Body of pancreas (tissue), 4 donors: ENCODE measurements at regions not wholly inside any gene's neighbourhood (a gene's known extent, or its start where the extent isn't known, plus 50 kb on each side); places are given as distances from the start of the nearest gene placed in this dataset.

Source experiments
- ATAC-seq: fragments of 150-250 bp; one replicate; pipeline ENCODE4 v1.9.1; 2016
- DNase-seq, 4 donors: peaks; one replicate each; pipeline ENCODE4 v3.0.0-alpha.2; 2019
- H3K27ac ChIP-seq, 4 donors: fragments of 200-600 bp; sonication (generic); 1 replicate in 3 of 4; 2 replicates in 1 of 4; pipeline versions ENCODE4 v1.5.1 to v1.6.1; 2016 to 2019; ENCODE audit warnings: mild to moderate bottlenecking in 1 of 4, mixed read lengths in 1 of 4, moderate library complexity in 1 of 4
- H3K27me3 ChIP-seq, 2 donors: fragments of 200-600 bp; sonication (generic); one replicate each; pipeline ENCODE4 v1.6.0; 2016; ENCODE audit warnings: mild to moderate bottlenecking in 1 of 2
- H3K36me3 ChIP-seq, 2 donors: fragments of 200-600 bp; sonication (generic); replicated peaks in 1 of 2; 2 replicates each; pipeline ENCODE4 v1.5.1; 2016; ENCODE audit warnings: low read depth in 2 of 2; ENCODE audit not compliant: insufficient read depth in 1 of 2
- H3K4me1 ChIP-seq: fragments of 200-600 bp; sonication (generic); one replicate; pipeline ENCODE4 v1.6.0; 2016
- H3K4me3 ChIP-seq, 2 donors: fragments of 200-600 bp; sonication (generic); 1 replicate in 1 of 2; 2 replicates in 1 of 2; pipeline ENCODE4 v1.5.1; 2016 to 2019
- H3K9me3 ChIP-seq, 3 donors: fragments of 200-600 bp; sonication (generic); 1 replicate in 2 of 3; 2 replicates in 1 of 3; pipeline ENCODE4 v1.5.1; 2016
- CTCF ChIP-seq, 7 experiments: fragments of 450-650 bp in 4 of 7; fragments of 200-600 bp in 3 of 7; sonication (generic) in 3 of 7; IDR thresholded peaks; one replicate each; pipeline ENCODE4 v1.5.1; 2016 to 2019; ENCODE audit warnings: antibody characterized with exemption in 7 of 7
- POLR2A ChIP-seq, 3 donors: fragments of 450-650 bp; IDR thresholded peaks; one replicate each; pipeline ENCODE4 v1.6.1; 2016; ENCODE audit warnings: antibody characterized with exemption in 3 of 3, mild to moderate bottlenecking in 2 of 3
- WGBS, 2 donors: methylation state at CpG; one replicate each; pipeline ENCODE4 v1.1.5; 2017; 5-methylcytosine and 5-hydroxymethylcytosine counted together
- intact Hi-C: fragments of 100-400 bp; cut with DNase I; formaldehyde crosslinking; loops from one replicate; pipeline ENCODE4 v1.15.1; 2023

- H3K36me3 ChIP-seq = no peaks in the 10 kb centered on the region
- H3K9me3 ChIP-seq = no peaks in the 10 kb centered on the region
- WGBS, 2 donors = 68 to 70% methylated on average over 6 of the region's 6 CpGs
- DNase-seq (no peak), ATAC-seq (no peak)
- H3K27ac ChIP-seq = no peak overlapping the region
- H3K4me3 ChIP-seq = no peak overlapping the region
- H3K4me1 ChIP-seq = no peaks in the 10 kb centered on the region
- intact Hi-C loops = no loop called here
- no peaks in the 10 kb centered on the region for H3K27me3 ChIP-seq
- no peak for TF ChIP-seq POLR2A (IDR thresholded peaks at IDR 0.05)
Measured at GRCh38 chr11:97982512-97982911, 1038.2 kb upstream of the CNTN5 start.

GRCh38 chr11:97989121-97989520 lies 1031.6 kb upstream of the CNTN5 start:
- DNase-seq (no peak), ATAC-seq (no peak)
- H3K27me3 ChIP-seq = no peaks in the 10 kb centered on the region
- H3K4me1 ChIP-seq = no peaks in the 10 kb centered on the region
- H3K9me3 ChIP-seq = no peaks in the 10 kb centered on the region
- 67 to 72% methylated on average over 2 of the region's 2 CpGs for WGBS, 2 donors
- no peak for TF ChIP-seq POLR2A (IDR thresholded peaks at IDR 0.05)
- no peak for TF ChIP-seq CTCF (IDR thresholded peaks at IDR 0.05)
- no peak overlapping the region for H3K4me3 ChIP-seq
- intact Hi-C loops = no loop called here
- no peaks in the 10 kb centered on the region for H3K36me3 ChIP-seq
- H3K27ac ChIP-seq = no peak overlapping the region

GRCh38 chr11:97990162-97990920 lies 1030.4 kb upstream of the CNTN5 start:
- TF ChIP-seq POLR2A (IDR thresholded peaks at IDR 0.05) = no peak
- no peak for TF ChIP-seq CTCF (IDR thresholded peaks at IDR 0.05)
- DNase-seq (no peak), ATAC-seq (no peak)
- intact Hi-C loops = no loop called here
- Histone ChIP-seq H3K27me3 (no peaks in the 10 kb centered on the region), H3K27ac (no peak overlapping the region), H3K9me3 (no peaks in the 10 kb centered on the region), H3K4me3 (no peak overlapping the region), H3K4me1 (no peaks in the 10 kb centered on the region), H3K36me3 (no peaks in the 10 kb centered on the region)
- 16 to 35% methylated on average over 4 of the region's 4 CpGs for WGBS, 2 donors

GRCh38 chr11:97993562-97993961 lies 1027.2 kb upstream of the CNTN5 start:
- Histone ChIP-seq H3K36me3 (no peaks in the 10 kb centered on the region), H3K27ac (no peak overlapping the region), H3K27me3 (no peaks in the 10 kb centered on the region), H3K4me3 (no peak overlapping the region), H3K9me3 (no peaks in the 10 kb centered on the region), H3K4me1 (no peaks in the 10 kb centered on the region)
- ATAC-seq (no peak), DNase-seq (no peak)
- WGBS, 2 donors = 71 to 80% methylated on average over 4 of the region's 4 CpGs
- no peak for TF ChIP-seq CTCF (IDR thresholded peaks at IDR 0.05)
- no peak for TF ChIP-seq POLR2A (IDR thresholded peaks at IDR 0.05)
- intact Hi-C loops = no loop called here

GRCh38 chr11:97995874-97996273 lies 1024.9 kb upstream of the CNTN5 start:
- 41 to 49% methylated on average over 3 of the region's 3 CpGs for WGBS, 2 donors
- no peak for ATAC-seq
- TF ChIP-seq POLR2A (IDR thresholded peaks at IDR 0.05) (no peak), CTCF (IDR thresholded peaks at IDR 0.05) (no peak)
- H3K4me3 ChIP-seq = no peak overlapping the region
- no peaks in the 10 kb centered on the region for H3K4me1 ChIP-seq
- no peak for DNase-seq
- intact Hi-C loops = no loop called here
- H3K36me3 ChIP-seq = no peaks in the 10 kb centered on the region
- H3K9me3 ChIP-seq = no peaks in the 10 kb centered on the region
- H3K27me3 ChIP-seq = no peaks in the 10 kb centered on the region
- H3K27ac ChIP-seq = no peak overlapping the region
